Astrocyte (in vitro differentiated cells and primary cell): ENCODE measurements at regions not wholly inside any gene's neighbourhood (a gene's known extent, or its start where the extent isn't known, plus 50 kb on each side); places are given as distances from the start of the nearest gene placed in this dataset.

Experiments
- CTCF ChIP-seq: IDR thresholded peaks from 2 replicates; pipeline ENCODE4 v1.5.1; 2011; ENCODE audit warnings: low read depth, mild to moderate bottlenecking, inconsistent platforms, low read length, moderate library complexity; ENCODE audit not compliant: insufficient read depth
- EZH2 ChIP-seq: IDR thresholded peaks from 2 replicates; pipeline ENCODE4 v1.6.1; 2012; ENCODE audit warnings: mild to moderate bottlenecking, low read length, inconsistent platforms; ENCODE audit not compliant: insufficient read depth

GRCh38 chr20:58017231-58017969, 211.1 kb downstream of the ANKRD60 start:
- no peak for TF ChIP-seq CTCF
- TF ChIP-seq EZH2 = no peak
